Thyroid gland (tissue), 4 donors: ENCODE measurements at regions not wholly inside any gene's neighbourhood (a gene's known extent, or its start where the extent isn't known, plus 50 kb on each side); places are given as distances from the start of the nearest gene placed in this dataset.

Source experiments
- POLR2A ChIP-seq, 2 donors: fragments of 450-650 bp; IDR thresholded peaks; one replicate each; pipeline ENCODE4 v1.6.1; 2017; ENCODE audit warnings: antibody characterized with exemption in 2 of 2, mild to moderate bottlenecking in 2 of 2, moderate library complexity in 1 of 2
- TF ChIP-seq, protein P1 (sequence below), 6 experiments: fragments of 200-600 bp in 3 of 6; fragments of 450-650 bp in 3 of 6; sonication (generic) in 3 of 6; IDR thresholded peaks; one replicate each; pipeline ENCODE4 v1.5.1; 2016 to 2019; ENCODE audit warnings: antibody characterized with exemption in 6 of 6, mild to moderate bottlenecking in 2 of 6, inconsistent platforms in 1 of 6, moderate library complexity in 1 of 6

DNA sequence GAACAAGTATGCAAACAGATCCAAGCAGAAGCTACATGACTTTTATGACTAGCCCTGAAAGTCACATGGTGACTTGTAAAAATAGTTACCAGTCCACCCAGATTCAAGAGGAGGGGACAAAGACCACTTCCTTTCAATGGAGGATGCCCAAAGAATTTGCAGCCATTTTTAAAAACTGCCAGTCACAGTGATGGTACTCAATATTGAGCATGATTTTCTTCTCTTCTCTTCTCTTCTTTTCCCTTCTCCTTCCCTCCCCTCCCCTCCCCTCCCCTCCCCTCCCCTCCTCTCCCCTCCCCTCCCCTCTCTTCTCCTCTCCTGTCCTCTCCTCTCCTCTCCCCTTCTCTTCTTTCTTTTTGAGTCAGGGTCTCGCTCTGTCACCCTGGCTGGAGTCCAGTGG is 286.9 kb downstream of the PARP8 start:
- TF ChIP-seq, protein P1, sequence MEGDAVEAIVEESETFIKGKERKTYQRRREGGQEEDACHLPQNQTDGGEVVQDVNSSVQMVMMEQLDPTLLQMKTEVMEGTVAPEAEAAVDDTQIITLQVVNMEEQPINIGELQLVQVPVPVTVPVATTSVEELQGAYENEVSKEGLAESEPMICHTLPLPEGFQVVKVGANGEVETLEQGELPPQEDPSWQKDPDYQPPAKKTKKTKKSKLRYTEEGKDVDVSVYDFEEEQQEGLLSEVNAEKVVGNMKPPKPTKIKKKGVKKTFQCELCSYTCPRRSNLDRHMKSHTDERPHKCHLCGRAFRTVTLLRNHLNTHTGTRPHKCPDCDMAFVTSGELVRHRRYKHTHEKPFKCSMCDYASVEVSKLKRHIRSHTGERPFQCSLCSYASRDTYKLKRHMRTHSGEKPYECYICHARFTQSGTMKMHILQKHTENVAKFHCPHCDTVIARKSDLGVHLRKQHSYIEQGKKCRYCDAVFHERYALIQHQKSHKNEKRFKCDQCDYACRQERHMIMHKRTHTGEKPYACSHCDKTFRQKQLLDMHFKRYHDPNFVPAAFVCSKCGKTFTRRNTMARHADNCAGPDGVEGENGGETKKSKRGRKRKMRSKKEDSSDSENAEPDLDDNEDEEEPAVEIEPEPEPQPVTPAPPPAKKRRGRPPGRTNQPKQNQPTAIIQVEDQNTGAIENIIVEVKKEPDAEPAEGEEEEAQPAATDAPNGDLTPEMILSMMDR (IDR thresholded peaks at IDR 0.05): no peak
- no peak for TF ChIP-seq POLR2A (IDR thresholded peaks at IDR 0.05)
